A673 (cell line): ENCODE measurements at regions not wholly inside any gene's neighbourhood (a gene's known extent, or its start where the extent isn't known, plus 50 kb on each side); places are given as distances from the start of the nearest gene placed in this dataset.

Experiments
- BruUV-seq: library from RNA; stranded (reverse); fragments of 400-500 nt; replicated peaks from 2 replicates; lab custom pipeline; 2021; lab: Mats Ljungman, UMichigan
- CTCF ChIA-PET: fragments of 300-600 bp; sonication (Branson Sonifier 250); formaldehyde crosslinking; loops from one replicate; lab custom pipeline; 2022; ENCODE audit warnings: antibody characterized with exemption; lab: Charles Lee
- POLR2A ChIA-PET: fragments of 300-600 bp; sonication (Branson Sonifier 250); formaldehyde crosslinking; loops from one replicate; lab custom pipeline; 2022; ENCODE audit warnings: antibody characterized with exemption; ENCODE audit not compliant: low non-redundant PET; lab: Charles Lee
- DNase-seq: peaks from one replicate; pipeline ENCODE4 v3.0.0-alpha.2; 2015; ENCODE audit warnings: low spot score
- H3K27ac ChIP-seq: fragments of 200-600 bp; sonication (generic); 2 replicates; pipeline ENCODE4 v1.5.1; 2016; ENCODE audit warnings: mixed run types, low read depth, mild to moderate bottlenecking, mixed read lengths, antibody characterized with exemption, low read length; ENCODE audit not compliant: poor library complexity, severe bottlenecking
- H3K27me3 ChIP-seq: fragments of 200-600 bp; sonication (generic); replicated peaks from 2 replicates; pipeline ENCODE4 v1.6.1; 2017; ENCODE audit warnings: mixed run types, low read depth, mild to moderate bottlenecking, mixed read lengths, antibody characterized with exemption, low read length; ENCODE audit not compliant: insufficient read depth, poor library complexity
- H3K36me3 ChIP-seq: fragments of 200-600 bp; sonication (generic); 2 replicates; pipeline ENCODE4 v1.6.1; 2016; ENCODE audit warnings: mixed run types, mild to moderate bottlenecking, mixed read lengths, antibody characterized with exemption, low read length; ENCODE audit not compliant: insufficient read depth, poor library complexity, severe bottlenecking
- H3K4me1 ChIP-seq: fragments of 200-600 bp; sonication (generic); 2 replicates; pipeline ENCODE4 v1.6.1; 2017; ENCODE audit warnings: mixed run types, mild to moderate bottlenecking, mixed read lengths, antibody characterized with exemption, low read length; ENCODE audit not compliant: insufficient read depth, poor library complexity, severe bottlenecking
- H3K4me3 ChIP-seq: fragments of 200-600 bp; sonication (generic); 2 replicates; pipeline ENCODE4 v1.5.1; 2016; ENCODE audit warnings: low read depth, mixed run types, mild to moderate bottlenecking, mixed read lengths, low read length; ENCODE audit not compliant: poor library complexity, severe bottlenecking
- H3K9me3 ChIP-seq: fragments of 200-600 bp; sonication (generic); 2 replicates; pipeline ENCODE4 v1.6.1; 2016; ENCODE audit warnings: mixed run types, low read depth, mild to moderate bottlenecking, mixed read lengths, antibody characterized with exemption, low read length; ENCODE audit not compliant: poor library complexity, severe bottlenecking
- CTCF ChIP-seq: fragments of 300-800, 200-600 bp; sonication (generic); conservative IDR thresholded peaks from 2 replicates; pipeline ENCODE4 v1.5.1; 2017; ENCODE audit warnings: low read depth, mild to moderate bottlenecking, antibody characterized with exemption, low read length, moderate library complexity, mixed read lengths
- EZH2 ChIP-seq: fragments of 200-600 bp; sonication (generic); IDR thresholded peaks from 2 replicates; pipeline ENCODE4 v1.6.1; 2017; ENCODE audit warnings: borderline replicate concordance, low read depth, mild to moderate bottlenecking, mixed read lengths, antibody characterized with exemption, low read length; ENCODE audit not compliant: poor library complexity, severe bottlenecking
- intact Hi-C: fragments of 100-400 bp; cut with micrococcal nuclease; formaldehyde crosslinking; loops from one replicate; pipeline ENCODE4 v1.10.0; 2022; ENCODE audit not compliant: unreplicated experiment

- BruUV-seq = no TSS peak
- POLR2A ChIA-PET = no interaction called here
These were observed 1320.9 kb upstream of the FLRT2 start for GRCh38 chr14:84209031-84209430.

GRCh38 chr14:84217066-84217465 is 1312.9 kb upstream of the FLRT2 start:
- DNase-seq = no peak
- intact Hi-C loops = no loop called here
- no peak overlapping the region for H3K4me3 ChIP-seq
- peaks cover 8% of the 10 kb centered on the region for H3K9me3 ChIP-seq
- no peaks in the 10 kb centered on the region for H3K4me1 ChIP-seq
- BruUV-seq = no TSS peak
- no peaks in the 10 kb centered on the region for H3K36me3 ChIP-seq
- POLR2A ChIA-PET = no interaction called here
- no peak for TF ChIP-seq CTCF
- no peak for TF ChIP-seq EZH2
- CTCF ChIA-PET = no interaction called here
- H3K27me3 ChIP-seq = no peaks in the 10 kb centered on the region
- no peak overlapping the region for H3K27ac ChIP-seq

More at GRCh38 chr14:84209031-84209430, 1320.9 kb upstream of the FLRT2 start:
- CTCF ChIA-PET = no interaction called here
- H3K9me3 ChIP-seq = no peaks in the 10 kb centered on the region
- intact Hi-C loops = no loop called here
- H3K4me1 ChIP-seq = no peaks in the 10 kb centered on the region
- H3K4me3 ChIP-seq = no peak overlapping the region
- no peak for DNase-seq
- TF ChIP-seq CTCF (no peak), EZH2 (no peak)
- H3K36me3 ChIP-seq = no peaks in the 10 kb centered on the region
- no peaks in the 10 kb centered on the region for H3K27me3 ChIP-seq
- H3K27ac ChIP-seq = no peak overlapping the region

- H3K27ac ChIP-seq = no peak overlapping the region
- H3K27me3 ChIP-seq = no peaks in the 10 kb centered on the region
- ChIA-PET POLR2A (interaction anchor here (0.6 kb wide), 1 partner anchor 1119 kb away, joined by 3 read pairs; no protein-coding TSS in a partner anchor), CTCF (no interaction called here)
- no peaks in the 10 kb centered on the region for H3K36me3 ChIP-seq
- BruUV-seq = no TSS peak
- intact Hi-C loops = no loop called here
- DNase-seq = peak; percentile 30
- TF ChIP-seq EZH2 = no peak
- no peak for TF ChIP-seq CTCF
- no peaks in the 10 kb centered on the region for H3K9me3 ChIP-seq
- H3K4me1 ChIP-seq = no peaks in the 10 kb centered on the region
- H3K4me3 ChIP-seq = no peak overlapping the region
These were observed 1304.7 kb upstream of the FLRT2 start for GRCh38 chr14:84225268-84225667.
